GM21619 (cell line): ENCODE measurements at regions not wholly inside any gene's neighbourhood (a gene's known extent, or its start where the extent isn't known, plus 50 kb on each side); places are given as distances from the start of the nearest gene placed in this dataset.
"Not testable (repeated sequence)": the region's sequence is repeated elsewhere in the genome, so short reads cannot be mapped to it uniquely, and the experiment has no call there.

Source experiments
- ATAC-seq: cut with Tn5 transposase; IDR thresholded peaks from one replicate; pipeline ENCODE4 v1.9.1; 2021; ENCODE audit not compliant: unreplicated experiment

DNA sequence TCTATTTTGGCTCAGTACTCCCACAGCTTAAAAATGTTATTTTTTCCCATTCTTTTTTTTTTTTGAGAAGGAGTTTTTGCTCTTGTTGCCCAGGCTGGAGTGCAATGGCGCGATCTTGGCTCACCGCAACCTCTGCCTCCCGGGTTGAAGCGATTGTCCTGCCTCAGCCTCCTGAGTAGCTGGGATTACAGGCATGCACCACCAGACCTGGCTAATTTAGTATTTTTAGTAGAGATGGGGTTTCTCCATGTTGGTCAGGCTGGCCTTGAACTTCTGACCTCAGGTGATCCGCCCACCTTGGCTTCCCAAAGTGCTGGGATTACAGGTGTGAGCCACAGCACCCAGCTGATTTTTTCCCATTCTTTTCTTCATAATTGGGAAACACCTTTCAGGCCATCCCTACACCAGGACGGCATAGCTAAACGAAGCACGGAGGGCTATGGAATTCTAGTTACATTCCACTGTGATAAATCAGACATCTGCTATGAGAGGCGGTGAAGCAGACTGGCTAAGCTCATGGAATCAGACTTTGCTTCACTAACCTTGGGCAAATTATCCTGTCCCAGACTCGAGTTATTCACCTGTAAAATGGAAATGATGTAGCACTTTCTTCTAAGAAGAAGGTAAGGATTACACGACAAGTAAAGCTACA, 68.7 kb upstream of the ZFAND5 start:
- not testable (repeated sequence) for ATAC-seq

DNA sequence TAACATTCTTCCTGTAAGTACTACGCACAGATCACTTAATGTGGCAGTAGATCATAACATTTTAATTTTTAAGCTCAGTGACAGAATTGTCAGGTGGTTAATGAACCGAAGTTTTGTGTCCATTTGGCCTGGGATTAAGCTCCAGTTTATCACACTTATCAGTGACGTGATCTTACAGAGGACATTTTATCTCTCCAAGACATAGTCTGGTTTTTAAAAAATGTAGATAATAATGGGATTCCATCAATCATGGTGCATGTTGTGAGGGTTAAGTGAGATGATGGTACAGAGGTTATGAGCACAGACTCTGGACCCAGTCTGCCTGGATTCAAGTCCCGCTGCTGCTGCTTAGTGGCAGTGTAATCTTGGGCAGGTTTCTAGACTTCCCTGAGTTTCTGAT, 66.0 kb upstream of the ZFAND5 start:
- ATAC-seq: no peak

DNA sequence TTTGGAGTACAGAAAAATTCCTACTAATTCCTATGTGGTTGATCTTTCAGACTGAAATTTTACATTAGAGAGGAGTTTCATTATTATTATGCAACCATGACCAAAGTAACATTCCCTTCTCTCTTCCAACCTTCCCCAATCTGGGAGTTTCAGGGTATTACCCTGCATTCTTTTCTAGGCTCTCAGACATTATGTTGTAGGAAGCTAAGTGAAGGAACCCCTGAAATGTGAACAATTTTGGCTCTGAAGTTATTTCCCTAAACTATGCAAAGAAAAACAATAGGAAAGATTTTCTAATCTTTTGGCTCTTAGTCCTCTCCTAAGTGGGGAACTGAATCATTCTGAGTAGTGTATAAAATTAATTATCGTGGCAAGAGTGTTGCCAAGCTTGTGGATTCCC, 63.3 kb upstream of the ZFAND5 start:
- no peak for ATAC-seq

DNA sequence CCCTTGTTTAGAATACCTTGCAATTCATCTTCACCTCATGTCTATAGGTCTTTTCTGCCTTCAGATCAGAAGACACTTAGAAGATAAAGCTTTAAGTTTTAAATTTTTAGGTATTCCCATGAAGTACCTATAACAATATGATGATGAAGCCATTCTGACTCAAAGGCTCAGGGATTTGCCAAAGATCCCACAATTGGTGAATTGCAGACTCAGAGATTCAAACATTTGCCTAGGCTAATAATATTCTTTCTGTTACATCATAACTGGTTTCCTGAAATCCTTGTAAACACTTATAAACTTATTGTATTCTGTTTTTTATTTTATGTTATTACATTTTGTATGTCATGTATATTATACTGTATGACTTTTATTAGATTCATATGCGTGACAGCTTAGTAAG, 62.8 kb upstream of the ZFAND5 start:
- ATAC-seq: no peak

DNA sequence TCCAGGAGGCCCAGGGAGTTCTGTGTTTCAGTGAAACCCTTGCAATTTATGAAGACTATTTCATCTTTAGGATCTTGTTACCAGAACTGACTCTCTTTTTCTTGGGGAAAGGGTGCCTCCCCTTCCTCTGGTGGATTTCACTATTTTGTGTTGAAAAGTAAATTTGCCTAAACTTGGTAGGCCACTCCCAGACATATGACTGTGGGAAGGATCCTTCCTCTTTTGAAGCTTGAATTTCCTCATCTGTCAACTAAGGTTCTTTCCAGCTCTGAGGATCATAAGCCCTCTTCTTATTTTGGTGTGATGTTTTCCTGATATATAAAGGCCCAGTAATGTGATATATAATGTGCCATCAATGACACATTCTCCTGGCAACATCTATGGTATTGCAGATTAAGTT, 59.1 kb upstream of the ZFAND5 start:
- ATAC-seq: no peak

DNA sequence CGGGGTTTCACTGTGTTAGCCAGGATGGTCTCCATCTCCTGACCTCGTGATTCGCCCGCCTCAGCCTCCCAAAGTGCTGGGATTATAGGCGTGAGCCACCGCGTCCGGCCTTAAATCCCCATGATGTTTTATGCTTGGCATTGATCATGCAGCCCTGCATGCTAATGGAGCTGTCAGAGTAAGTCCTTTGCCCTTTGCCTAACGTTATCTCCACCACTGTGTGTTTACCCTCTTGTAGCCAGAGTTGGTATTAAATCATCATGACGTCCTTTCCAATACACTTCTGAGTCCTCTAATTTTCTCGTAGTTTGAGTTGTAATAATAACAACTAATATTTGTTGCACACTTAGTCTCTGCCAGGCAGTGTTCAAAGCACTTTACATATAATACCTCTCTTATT, 57.2 kb upstream of the ZFAND5 start:
- no peak for ATAC-seq

DNA sequence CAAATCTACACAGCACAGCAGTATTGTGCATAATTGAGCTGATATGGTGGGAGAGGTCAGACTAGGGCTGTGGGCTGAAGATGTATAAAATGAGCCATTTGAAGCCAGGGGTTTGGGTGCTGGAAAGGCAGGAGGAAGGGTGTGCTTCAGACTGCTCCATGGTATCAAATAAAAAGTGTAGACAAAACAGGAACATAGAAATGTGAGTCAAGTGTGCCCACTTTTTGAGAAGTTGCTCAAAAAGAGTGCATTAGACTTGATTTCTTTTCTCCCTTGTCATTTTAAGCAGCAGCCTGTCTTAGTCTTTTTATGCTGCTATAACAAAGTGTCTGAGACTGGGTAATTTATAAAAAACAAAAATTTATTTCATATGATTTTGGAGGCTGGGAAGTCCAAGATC, 55.8 kb upstream of the ZFAND5 start:
- no peak for ATAC-seq

DNA sequence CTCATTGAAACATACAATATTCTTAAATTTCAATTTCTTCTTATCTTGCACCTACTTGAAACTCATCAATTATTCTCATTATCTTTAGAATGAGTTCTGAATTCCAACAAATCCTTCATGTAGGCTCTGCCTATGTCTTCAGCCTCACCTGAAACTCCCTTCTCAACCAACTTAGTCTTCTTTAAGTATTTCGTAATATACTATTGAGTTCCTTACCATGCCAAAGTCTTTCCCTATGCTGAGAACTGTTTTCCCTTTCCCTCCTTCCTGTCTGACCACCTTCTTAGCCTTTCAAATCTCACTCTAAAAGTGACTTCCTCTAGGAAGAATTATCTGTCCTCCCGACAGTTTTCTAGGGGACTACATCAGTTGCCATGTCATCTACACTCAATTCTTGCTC, 50.9 kb upstream of the ZFAND5 start:
- ATAC-seq: no peak

DNA sequence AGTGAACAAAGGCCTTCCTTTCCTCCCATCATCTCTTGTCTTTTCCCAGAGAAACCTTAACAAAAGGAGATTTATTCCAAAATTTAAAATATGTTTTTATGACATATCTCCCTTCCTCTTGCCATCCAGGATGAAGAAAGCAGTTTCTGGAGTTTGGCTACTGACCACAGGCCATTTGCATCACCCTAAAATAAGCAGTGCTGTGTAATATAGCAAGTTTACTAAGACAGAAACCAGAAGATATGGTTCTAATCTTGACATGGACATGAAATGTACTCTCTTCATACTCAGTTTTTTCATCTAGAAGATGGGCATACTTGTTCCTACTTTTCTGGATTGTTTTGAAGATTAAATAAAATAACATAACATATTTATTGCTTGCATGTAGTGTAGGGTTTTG, 50.2 kb upstream of the ZFAND5 start:
- ATAC-seq: no peak
